H1 (cell line): ENCODE measurements at regions not wholly inside any gene's neighbourhood (a gene's known extent, or its start where the extent isn't known, plus 50 kb on each side); places are given as distances from the start of the nearest gene placed in this dataset.

ENCODE experiments used
- CTCF ChIA-PET: fragments of 300-600 bp; sonication (Branson Sonifier 250); formaldehyde crosslinking; loops from one replicate; lab custom pipeline; 2021; ENCODE audit not compliant: partially characterized antibody; lab: Charles Lee
- POLR2A ChIA-PET: fragments of 300-600 bp; sonication (Branson Sonifier 250); formaldehyde crosslinking; loops from one replicate; lab custom pipeline; 2021; ENCODE audit warnings: inconsistent platforms; ENCODE audit not compliant: partially characterized antibody; lab: Charles Lee
- DNase-seq, 2 experiments: peaks; one replicate each; pipeline versions ENCODE4 v3.0.0 to v3.0.0-alpha.2; 2010 to 2022; ENCODE audit warnings: low spot score in 2 of 2, low read depth in 1 of 2, mixed read lengths in 1 of 2
- FAIRE-seq: peaks from 2 replicates; lab custom pipeline; 2011; peaks lifted over from hg19 to GRCh38; lab: Jason Lieb, UNC
- H2AFZ ChIP-seq: 2 replicates; pipeline ENCODE4 v1.8.1; 2012; ENCODE audit warnings: low read length, inconsistent platforms
- H2AK5ac ChIP-seq: 2 replicates; pipeline ENCODE4 v1.6.1; 2013; ENCODE audit warnings: low read depth, low read length
- H2BK120ac ChIP-seq: replicated peaks from 2 replicates; pipeline ENCODE3; 2013; ENCODE audit warnings: low read depth, low read length, inconsistent platforms
- H2BK12ac ChIP-seq: 2 replicates; pipeline ENCODE4 v1.6.1; 2013; ENCODE audit warnings: low read depth, low read length
- H2BK15ac ChIP-seq: 2 replicates; pipeline ENCODE4 v1.6.1; 2013; ENCODE audit warnings: low read length
- H2BK20ac ChIP-seq: 2 replicates; pipeline ENCODE4 v1.6.1; 2013; ENCODE audit warnings: low read length
- H2BK5ac ChIP-seq: 2 replicates; pipeline ENCODE4 v1.6.1; 2013; ENCODE audit warnings: low read depth, low read length
- H3K14ac ChIP-seq: 2 replicates; pipeline ENCODE4 v1.6.1; 2013; ENCODE audit warnings: inconsistent platforms; ENCODE audit not compliant: insufficient read length
- H3K18ac ChIP-seq: 2 replicates; pipeline ENCODE4 v1.6.1; 2013; ENCODE audit warnings: low read length; ENCODE audit errors: extremely low read depth
- H3K23ac ChIP-seq: 2 replicates; pipeline ENCODE4 v1.6.1; 2013; ENCODE audit warnings: inconsistent platforms; ENCODE audit not compliant: insufficient read length
- H3K23me2 ChIP-seq: 2 replicates; pipeline ENCODE4 v1.6.1; 2013; ENCODE audit warnings: low read depth, low read length
- H3K27ac ChIP-seq: 2 replicates; pipeline ENCODE4 v1.6.1; 2011; ENCODE audit warnings: low read depth, low read length, inconsistent platforms
- H3K27me3 ChIP-seq, 4 experiments: replicated peaks in 1 of 4; 1 replicate in 1 of 4; 2 replicates in 3 of 4; pipeline versions ENCODE4 v1.6.1 to v1.8.1; 2011 to 2013; ENCODE audit warnings: low read length in 3 of 4, mild to moderate bottlenecking in 3 of 4, inconsistent platforms in 2 of 4, mixed read lengths in 2 of 4, moderate library complexity in 1 of 4; ENCODE audit not compliant: control insufficient read depth in 3 of 4, insufficient read depth in 3 of 4; ENCODE audit errors: extremely low read depth in 1 of 4
- H3K36me3 ChIP-seq, 4 experiments: 2 replicates each; pipeline versions ENCODE4 v1.6.1 to v1.8.1; 2011 to 2013; ENCODE audit warnings: mild to moderate bottlenecking in 4 of 4, low read length in 3 of 4, moderate library complexity in 2 of 4, control low read depth in 1 of 4, inconsistent platforms in 1 of 4; ENCODE audit not compliant: insufficient read depth in 4 of 4, control insufficient read depth in 2 of 4
- H3K4ac ChIP-seq: replicated peaks from 2 replicates; pipeline ENCODE3; 2013; ENCODE audit warnings: low read length, low read depth, mixed read lengths, inconsistent platforms; ENCODE audit not compliant: insufficient read length
- H3K4me1 ChIP-seq, 4 experiments: replicated peaks in 1 of 4; 1 replicate in 1 of 4; 2 replicates in 3 of 4; pipeline versions ENCODE4 v1.6.1 to v1.8.1; 2011 to 2013; ENCODE audit warnings: low read length in 3 of 4, inconsistent platforms in 2 of 4, mixed read lengths in 1 of 4; ENCODE audit not compliant: insufficient read depth in 4 of 4, control insufficient read depth in 3 of 4
- H3K4me2 ChIP-seq, 2 experiments: 2 replicates each; pipeline versions ENCODE4 v1.6.1 to v1.8.1; 2011 to 2013; ENCODE audit warnings: low read depth in 2 of 2, low read length in 2 of 2, control low read depth in 1 of 2, inconsistent platforms in 1 of 2, mild to moderate bottlenecking in 1 of 2; ENCODE audit not compliant: insufficient read depth in 1 of 2
- H3K4me3 ChIP-seq, 4 experiments: fragments of 200-600, 300-600 bp in 1 of 4; sonication (generic), shearing (Covaris generic), sonication (Bioruptor Twin) in 1 of 4; 2 replicates each; pipeline versions ENCODE4 v1.5.1 to v1.8.1; 2011 to 2016; ENCODE audit warnings: low read length in 4 of 4, low read depth in 3 of 4, control low read depth in 2 of 4, inconsistent platforms in 2 of 4, mild to moderate bottlenecking in 2 of 4, mixed read lengths in 1 of 4, moderate library complexity in 1 of 4; ENCODE audit not compliant: insufficient read depth in 2 of 4; ENCODE audit errors: extremely low read depth in 1 of 4
- H3K56ac ChIP-seq: replicated peaks from 2 replicates; pipeline ENCODE3; 2013; ENCODE audit warnings: low read depth, mild to moderate bottlenecking, mixed read lengths, low read length, inconsistent platforms; ENCODE audit not compliant: insufficient read length
- H3K79me1 ChIP-seq: 2 replicates; pipeline ENCODE4 v1.6.1; 2013; ENCODE audit warnings: low read depth, low read length, control low read depth
- H3K79me2 ChIP-seq, 2 experiments: 2 replicates each; pipeline versions ENCODE4 v1.6.1 to v1.8.1; 2012 to 2013; ENCODE audit warnings: low read length in 2 of 2, mild to moderate bottlenecking in 2 of 2, inconsistent platforms in 1 of 2; ENCODE audit not compliant: insufficient read depth in 2 of 2, control insufficient read depth in 1 of 2
- H3K9ac ChIP-seq, 4 experiments: replicated peaks in 1 of 4; 1 replicate in 1 of 4; 2 replicates in 3 of 4; pipeline versions ENCODE4 v1.6.1 to v1.8.1; 2011 to 2013; ENCODE audit warnings: low read depth in 3 of 4, low read length in 3 of 4, control low read depth in 2 of 4, mild to moderate bottlenecking in 2 of 4, moderate library complexity in 2 of 4, inconsistent platforms in 1 of 4; ENCODE audit errors: extremely low read depth in 1 of 4
- H3K9me3 ChIP-seq, 2 experiments: 2 replicates each; pipeline versions ENCODE4 v1.6.1 to v1.8.1; 2012 to 2013; ENCODE audit warnings: mild to moderate bottlenecking in 2 of 2, moderate library complexity in 2 of 2, control low read depth in 1 of 2, inconsistent platforms in 1 of 2, low read depth in 1 of 2, low read length in 1 of 2, mixed read lengths in 1 of 2; ENCODE audit not compliant: insufficient read depth in 2 of 2
- H4K20me1 ChIP-seq, 2 experiments: replicated peaks in 1 of 2; 2 replicates each; pipeline versions ENCODE3 to v1.8.1; 2011 to 2013; ENCODE audit warnings: inconsistent platforms in 2 of 2, low read length in 2 of 2, mild to moderate bottlenecking in 1 of 2; ENCODE audit not compliant: insufficient read depth in 2 of 2, control insufficient read depth in 1 of 2
- H4K5ac ChIP-seq: 2 replicates; pipeline ENCODE4 v1.6.1; 2013; ENCODE audit warnings: low read length, low read depth, mixed read lengths, inconsistent platforms; ENCODE audit not compliant: insufficient read length
- H4K8ac ChIP-seq: 2 replicates; pipeline ENCODE4 v1.8.0; 2013; ENCODE audit warnings: mild to moderate bottlenecking, moderate library complexity, low read length, inconsistent platforms; ENCODE audit not compliant: insufficient read depth; ENCODE audit errors: extremely low read depth
- H4K91ac ChIP-seq: replicated peaks from 2 replicates; pipeline ENCODE3; 2013; ENCODE audit warnings: low read length, mixed read lengths, inconsistent platforms; ENCODE audit not compliant: insufficient read length
- CEBPB ChIP-seq: IDR thresholded peaks from 2 replicates; pipeline ENCODE4 v1.6.1; 2012; ENCODE audit warnings: low read depth, low read length
- CHD2 ChIP-seq: IDR thresholded peaks from 2 replicates; pipeline ENCODE4 v1.6.1; 2012; ENCODE audit warnings: low read length, improper control_type of control experiment
- EP300 ChIP-seq, 2 experiments: IDR thresholded peaks; 1 replicate in 1 of 2; 2 replicates in 1 of 2; pipeline ENCODE4 v1.6.1; 2011 to 2012; ENCODE audit warnings: low read depth in 2 of 2, low read length in 2 of 2, mild to moderate bottlenecking in 2 of 2, borderline replicate concordance in 1 of 2, inconsistent platforms in 1 of 2, moderate library complexity in 1 of 2
- GABPA ChIP-seq: IDR thresholded peaks from 2 replicates; pipeline ENCODE4 v1.6.1; 2011; ENCODE audit warnings: mild to moderate bottlenecking, low read length, moderate library complexity, borderline replicate concordance; ENCODE audit not compliant: insufficient read depth
- JUN ChIP-seq: IDR thresholded peaks from 2 replicates; pipeline ENCODE4 v1.6.1; 2011; ENCODE audit warnings: low read depth, mild to moderate bottlenecking, improper control_type of control experiment, low read length
- KDM1A ChIP-seq: fragments of 200-600, 300-600 bp; sonication (generic); IDR thresholded peaks from 2 replicates; pipeline ENCODE4 v1.7.1; 2016; ENCODE audit warnings: mild to moderate bottlenecking, low read length, borderline replicate concordance
- POLR2AphosphoS5 ChIP-seq: IDR thresholded peaks from 2 replicates; pipeline ENCODE4 v1.6.1; 2011; ENCODE audit warnings: low read depth, low read length
- RAD21 ChIP-seq, 2 experiments: IDR thresholded peaks in 1 of 2; conservative IDR thresholded peaks in 1 of 2; 2 replicates each; pipeline ENCODE4 v1.6.1; 2011; ENCODE audit warnings: low read depth in 2 of 2, low read length in 2 of 2, improper control_type of control experiment in 1 of 2, inconsistent platforms in 1 of 2, mild to moderate bottlenecking in 1 of 2, moderate library complexity in 1 of 2
- RBBP5 ChIP-seq: IDR thresholded peaks from 2 replicates; pipeline ENCODE4 v1.7.1; 2012; ENCODE audit warnings: low read depth, mild to moderate bottlenecking, inconsistent platforms, low read length, moderate library complexity, borderline replicate concordance
- SIX5 ChIP-seq: IDR thresholded peaks from 2 replicates; pipeline ENCODE4 v1.6.1; 2011; ENCODE audit warnings: mild to moderate bottlenecking, low read depth, low read length
- SP2 ChIP-seq: IDR thresholded peaks from 2 replicates; pipeline ENCODE4 v1.6.1; 2012; ENCODE audit warnings: mild to moderate bottlenecking, low read length, inconsistent platforms
- SUZ12 ChIP-seq: fragments of 200-600 bp; sonication (generic); IDR thresholded peaks from 2 replicates; pipeline ENCODE4 v1.6.1; 2012; ENCODE audit warnings: mild to moderate bottlenecking, inconsistent platforms, low read length, moderate library complexity, mixed read lengths
- TAF7 ChIP-seq: optimal IDR thresholded peaks from 2 replicates; pipeline ENCODE3; 2011; ENCODE audit warnings: low read depth, mild to moderate bottlenecking, inconsistent platforms, low read length, moderate library complexity, borderline replicate concordance
- ZNF274 ChIP-seq: IDR thresholded peaks from 2 replicates; pipeline ENCODE4 v1.7.0; 2012; ENCODE audit warnings: low read length, borderline replicate concordance; ENCODE audit errors: extremely low read depth
- WGBS, 2 experiments: shearing (Covaris generic) in 1 of 2; methylation state at CpG; one replicate each; pipeline versions ENCODE4 v1.1.6 to v1.1.7; 2013 to 2015; ENCODE audit warnings: low lambda C conversion rate in 2 of 2, mixed read lengths in 2 of 2, inconsistent platforms in 1 of 2, low coverage in 1 of 2, missing lambda C conversion rate in 1 of 2; ENCODE audit not compliant: insufficient replicate concordance in 2 of 2, insufficient coverage in 1 of 2, insufficient read length in 1 of 2; ENCODE audit errors: extremely low coverage in 1 of 2, missing lambda C conversion rate in 1 of 2; 5-methylcytosine and 5-hydroxymethylcytosine counted together

GRCh38 chr9:108290839-108291585 is 564.8 kb downstream of the ACTL7B start:
- H2BK5ac ChIP-seq: no peak overlapping the region
- DNase-seq (no peak), FAIRE-seq (no peak)
- no peaks in the 10 kb centered on the region for H3K79me1 ChIP-seq
- H3K23ac ChIP-seq: no peak overlapping the region
- no peak overlapping the region for H3K56ac ChIP-seq
- no peak overlapping the region for H4K8ac ChIP-seq
- no peak overlapping the region for H4K5ac ChIP-seq
- H3K4me2 ChIP-seq: no peak overlapping the region
- H2AFZ ChIP-seq: no peak overlapping the region
- no peaks in the 10 kb centered on the region for H3K36me3 ChIP-seq
- H3K14ac ChIP-seq: no peak overlapping the region
- H3K18ac ChIP-seq: no peak overlapping the region
- no peaks in the 10 kb centered on the region for H3K79me2 ChIP-seq
- H3K27ac ChIP-seq: no peak overlapping the region
- no peak overlapping the region for H2BK20ac ChIP-seq
- no peak overlapping the region for H3K9ac ChIP-seq
- ChIA-PET CTCF (interaction anchor here (1.0 kb wide), 1 partner anchor 8 kb away, joined by 3 read pairs; no protein-coding TSS in a partner anchor), POLR2A (no interaction called here)
- no peaks in the 10 kb centered on the region for H3K23me2 ChIP-seq
- no peak overlapping the region for H2AK5ac ChIP-seq
- no peaks in the 10 kb centered on the region for H3K4me1 ChIP-seq
- no peaks in the 10 kb centered on the region for H4K20me1 ChIP-seq
- no peak overlapping the region for H4K91ac ChIP-seq
- H3K27me3 ChIP-seq: no peaks in the 10 kb centered on the region
- no peak overlapping the region for H3K4ac ChIP-seq
- no peak overlapping the region for H3K4me3 ChIP-seq
- H2BK12ac ChIP-seq: no peak overlapping the region
- H2BK120ac ChIP-seq: no peak overlapping the region
- no peaks in the 10 kb centered on the region for H3K9me3 ChIP-seq
- H2BK15ac ChIP-seq: no peak overlapping the region
- WGBS, 2 experiments: 93% methylated on average over 6 of the region's 6 CpGs; no CpG with 5 or more reads in 1 of the 2 experiments
- TF ChIP-seq RBBP5 (no peak), SIX5 (no peak), SP2 (no peak), JUN (no peak), CHD2 (no peak), RAD21 (IDR thresholded peaks at IDR 0.05 in 1 of 2, conservative IDR thresholded peaks at IDR 0.05 in 1 of 2; ENCODE audit: low read depth in 2 of 2, low read length in 2 of 2) (no peak), GABPA (no peak), SUZ12 (no peak), TAF7 (no peak), CEBPB (no peak), ZNF274 (no peak), KDM1A (no peak), POLR2AphosphoS5 (no peak), EP300 (IDR thresholded peaks at IDR 0.05; ENCODE audit: borderline replicate concordance in 1 of 2, low read depth in 2 of 2, low read length in 2 of 2) (no peak)
